Dedifferentiated amniotic fluid mesenchymal stem cell (primary cell): ENCODE measurements at regions not wholly inside any gene's neighbourhood (a gene's known extent, or its start where the extent isn't known, plus 50 kb on each side); places are given as distances from the start of the nearest gene placed in this dataset.

Source experiments
- DNase-seq: peaks from one replicate; pipeline ENCODE4 v3.0.0-alpha.2; 2016; ENCODE audit errors: extremely low spot score

DNA sequence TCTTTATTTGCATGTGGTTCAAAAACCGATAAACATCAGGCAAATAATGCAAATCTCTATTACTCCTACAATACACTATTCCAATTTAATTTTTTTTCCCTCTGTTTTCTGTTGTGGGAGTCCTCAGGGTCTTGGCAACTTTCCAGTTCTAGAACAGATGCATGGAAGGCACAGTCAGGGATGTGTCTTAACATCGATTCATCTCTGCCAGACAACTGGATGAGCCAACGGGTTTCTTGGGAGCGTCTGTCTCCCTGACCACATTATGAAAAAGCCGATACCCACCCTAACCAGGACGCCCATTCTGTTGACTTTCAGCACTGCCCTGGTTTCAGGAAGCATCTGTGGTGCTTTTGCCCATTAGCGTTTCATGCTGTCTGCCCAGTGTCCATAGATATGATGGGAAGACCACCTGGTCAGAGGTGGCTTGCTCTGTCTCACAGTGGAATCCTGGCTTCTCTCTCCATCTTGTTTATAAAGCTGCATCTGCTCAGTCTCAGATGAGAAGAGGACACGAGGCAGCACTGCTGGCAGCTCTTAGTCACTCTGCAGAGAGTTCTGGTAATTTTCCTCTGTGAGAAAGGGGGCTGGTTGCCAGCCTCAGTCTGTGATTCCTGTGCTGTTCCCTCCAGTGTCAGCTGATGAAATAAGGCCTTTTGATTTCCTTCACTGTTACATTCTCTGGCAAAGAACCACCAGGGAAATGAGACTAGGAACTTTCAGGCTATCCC is 57.9 kb upstream of the KCNE4 start:
- DNase-seq: peak; percentile 98

DNA sequence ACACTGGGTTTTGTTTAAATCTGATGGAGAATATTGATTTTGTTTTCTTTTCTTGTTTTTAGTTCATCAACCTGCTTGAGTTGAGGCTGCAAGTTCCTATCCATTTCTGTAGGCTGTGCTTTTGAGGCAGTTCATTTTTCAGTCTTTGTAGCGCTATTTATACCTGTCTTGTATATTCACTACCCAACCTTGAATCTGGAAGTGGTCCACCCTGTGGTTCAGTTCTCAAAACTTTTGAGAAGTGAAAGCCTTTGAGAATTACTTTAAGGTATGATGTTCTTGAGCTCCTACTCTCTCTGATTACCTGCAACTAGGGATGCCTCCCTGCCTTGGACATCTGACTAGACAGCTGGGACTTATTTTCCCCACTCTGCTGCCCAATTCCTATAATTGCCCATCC is 53.5 kb upstream of the KCNE4 start:
- no peak for DNase-seq

DNA sequence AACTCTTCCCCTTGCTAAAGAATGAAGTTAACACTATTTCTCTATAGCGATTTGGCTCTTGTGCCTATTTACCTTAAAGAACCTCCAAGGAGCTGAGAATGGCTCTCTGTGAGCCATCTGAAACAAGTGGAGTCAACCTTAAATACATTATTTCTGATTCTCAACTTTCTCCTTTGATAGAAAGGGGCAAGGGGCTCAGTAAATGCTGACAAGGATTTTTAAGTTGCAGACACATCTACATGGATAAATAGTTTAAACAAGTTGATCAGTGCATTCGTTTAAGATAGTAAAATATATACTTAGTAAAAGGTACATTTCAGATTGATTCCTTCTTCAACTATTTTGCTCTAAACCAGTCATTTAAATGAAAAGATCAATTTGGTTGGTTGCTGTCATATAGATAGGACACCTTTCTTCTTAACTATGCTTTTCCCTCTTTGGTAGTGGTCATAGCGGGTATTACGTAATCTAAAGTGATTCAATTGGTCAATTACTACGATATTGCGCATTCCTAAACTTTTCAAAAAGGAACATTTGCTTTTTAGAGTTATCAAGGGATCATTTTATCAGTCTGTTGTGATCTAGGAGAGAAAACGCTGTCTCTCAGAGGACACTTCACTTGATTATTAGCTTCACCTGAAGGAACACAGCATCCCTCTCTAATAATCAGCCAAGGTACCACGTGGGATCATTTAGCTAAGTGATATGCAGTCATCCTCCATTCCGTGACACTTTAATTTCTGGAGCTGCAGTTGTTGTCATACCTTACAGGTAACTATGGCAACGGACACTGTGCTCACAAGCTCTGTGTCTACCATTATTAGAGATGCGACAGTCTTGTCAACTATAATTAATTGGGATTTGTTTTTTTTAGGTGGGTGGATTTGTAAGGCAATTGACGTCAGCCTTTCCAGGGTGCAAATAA is 50.9 kb upstream of the KCNE4 start:
- no peak for DNase-seq

DNA sequence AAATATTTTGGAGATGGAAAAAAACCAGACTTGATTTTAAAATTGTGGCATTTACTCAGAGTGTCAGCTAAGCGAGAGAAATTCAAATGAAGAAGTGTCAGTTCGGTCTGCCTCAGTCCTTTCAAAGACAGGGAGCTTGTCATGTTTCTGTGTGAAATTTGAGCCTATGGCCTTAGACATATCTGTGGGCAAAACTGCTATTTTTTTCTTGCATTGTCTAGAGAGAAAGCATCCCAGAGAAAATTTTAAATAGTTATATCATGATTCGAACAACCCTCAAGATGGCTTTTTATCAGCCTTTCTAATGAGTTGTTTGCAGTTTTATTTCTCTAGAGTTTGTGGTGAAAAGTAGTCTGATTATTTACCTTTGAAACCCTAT is 50.2 kb upstream of the KCNE4 start:
- no peak for DNase-seq
